GM12878 (cell line): ENCODE measurements at regions not wholly inside any gene's neighbourhood (a gene's known extent, or its start where the extent isn't known, plus 50 kb on each side); places are given as distances from the start of the nearest gene placed in this dataset.

ENCODE experiments used
- ATAC-seq: fragments of 200-7000 bp; cut with Tn5 transposase; 3 replicates; pipeline ENCODE4 v1.9.1; 2020; ENCODE audit warnings: mild to moderate bottlenecking, moderate library complexity
- BruUV-seq: library from RNA; stranded (reverse); fragments of 400-500 nt; replicated peaks from 2 replicates; lab custom pipeline; 2021; lab: Mats Ljungman, UMichigan
- CTCF ChIA-PET: fragments of 300-600 bp; sonication (Branson Sonifier 250); formaldehyde crosslinking; extraction: SDS; loops from one replicate; lab custom pipeline; 2021; ENCODE audit warnings: inconsistent platforms; lab: Yijun Ruan, JAX
- POLR2A ChIA-PET: fragments of 350-600 bp; formaldehyde crosslinking; extraction: SDS; loops from one replicate; lab custom pipeline; 2021; ENCODE audit warnings: inconsistent platforms; lab: Charles Lee
- RAD21 ChIA-PET: fragments of 300-600 bp; sonication (Branson Sonifier 250); formaldehyde crosslinking; loops from one replicate; lab custom pipeline; 2023; ENCODE audit warnings: antibody characterized with exemption; ENCODE audit not compliant: unreplicated experiment; lab: Charles Lee
- SMC1A ChIA-PET: fragments of 300-600 bp; sonication (Branson Sonifier 250); formaldehyde crosslinking; loops from one replicate; lab custom pipeline; 2023; ENCODE audit not compliant: unreplicated experiment, uncharacterized antibody; lab: Charles Lee
- DNase-seq: peaks from one replicate; pipeline ENCODE4 v3.0.0-alpha.2; 2011; ENCODE audit warnings: low read depth, low spot score
- FAIRE-seq: peaks from 3 replicates; lab custom pipeline; 2011; peaks lifted over from hg19 to GRCh38; lab: Jason Lieb, UNC
- H2AFZ ChIP-seq: 2 replicates; pipeline ENCODE4 v1.6.0; 2011; ENCODE audit warnings: low read depth, low read length, control low read depth; ENCODE audit not compliant: control insufficient read depth
- H3K27ac ChIP-seq: 2 replicates; pipeline ENCODE4 v1.5.1; 2011; ENCODE audit warnings: control low read depth; ENCODE audit not compliant: control insufficient read depth, insufficient read depth
- H3K27me3 ChIP-seq, 2 experiments: replicated peaks in 1 of 2; 2 replicates each; pipeline versions ENCODE4 v1.6.0 to v1.6.1; 2011; ENCODE audit warnings: low read length in 1 of 2; ENCODE audit not compliant: control insufficient read depth in 2 of 2, insufficient read depth in 2 of 2
- H3K36me3 ChIP-seq, 2 experiments: 2 replicates each; pipeline ENCODE4 v1.5.1; 2011; ENCODE audit warnings: low read length in 1 of 2; ENCODE audit not compliant: control insufficient read depth in 2 of 2, insufficient read depth in 2 of 2
- H3K4me1 ChIP-seq: 2 replicates; pipeline ENCODE4 v1.6.1; 2011; ENCODE audit warnings: mild to moderate bottlenecking, low read length, moderate library complexity, mixed read lengths; ENCODE audit not compliant: control insufficient read depth, insufficient read depth
- H3K4me2 ChIP-seq: 2 replicates; pipeline ENCODE4 v1.6.0; 2011; ENCODE audit warnings: control low read depth; ENCODE audit not compliant: control insufficient read depth, insufficient read depth
- H3K4me3 ChIP-seq: fragments of 200-600 bp; sonication (generic); 2 replicates; pipeline ENCODE4 v1.5.1; 2016
- H3K79me2 ChIP-seq: 2 replicates; pipeline ENCODE4 v1.6.0; 2011; ENCODE audit warnings: low read length; ENCODE audit not compliant: control insufficient read depth, insufficient read depth
- H3K9ac ChIP-seq: 2 replicates; pipeline ENCODE4 v1.8.0; 2011; ENCODE audit warnings: low read length, control low read depth, mixed read lengths; ENCODE audit not compliant: control insufficient read depth, insufficient read depth
- H3K9me3 ChIP-seq: replicated peaks from 3 replicates; pipeline ENCODE4 v1.5.1; 2011; ENCODE audit warnings: mild to moderate bottlenecking, low read length; ENCODE audit not compliant: control insufficient read depth, insufficient read depth
- H4K20me1 ChIP-seq: 2 replicates; pipeline ENCODE4 v1.6.0; 2011; ENCODE audit not compliant: control insufficient read depth, insufficient read depth
- POU2F2 ChIP-seq: IDR thresholded peaks from 3 replicates; pipeline ENCODE4 v1.6.1; 2011; ENCODE audit warnings: low read depth, mild to moderate bottlenecking, low read length, borderline replicate concordance
- RAD21 ChIP-seq: IDR thresholded peaks from 2 replicates; pipeline ENCODE4 v1.6.1; 2011; ENCODE audit warnings: mild to moderate bottlenecking, low read depth, low read length, moderate library complexity; ENCODE audit not compliant: insufficient read depth
- SREBF1 ChIP-seq: IDR thresholded peaks from 2 replicates; pipeline ENCODE4 v1.6.1; 2012; ENCODE audit warnings: mild to moderate bottlenecking, low read length
- ZBTB33 ChIP-seq: fragments of 450-650 bp; IDR thresholded peaks from 2 replicates; pipeline ENCODE4 v1.6.1; 2017; ENCODE audit warnings: mild to moderate bottlenecking
- ZNF24 ChIP-seq: fragments of 450-650 bp; IDR thresholded peaks from 2 replicates; pipeline ENCODE4 v1.6.1; 2017; ENCODE audit warnings: antibody characterized with exemption, mild to moderate bottlenecking
- WGBS: methylation state at CpG from one replicate; pipeline ENCODE4 v1.1.6; 2016; ENCODE audit warnings: low lambda C conversion rate; ENCODE audit not compliant: insufficient replicate concordance, insufficient coverage; ENCODE audit errors: missing lambda C conversion rate; 5-methylcytosine and 5-hydroxymethylcytosine counted together
- in situ Hi-C: fragments of 300-500 bp; cut with MboI; formaldehyde crosslinking; loops from 9 replicates; pipeline ENCODE4 v1.14.3; 2018; ENCODE audit warnings: mixed read lengths
- intact Hi-C: fragments of 100-400 bp; cut with micrococcal nuclease; formaldehyde crosslinking; loops from one replicate; pipeline ENCODE4 v1.14.2; 2022; ENCODE audit not compliant: unreplicated experiment
- TF ChIP-seq, protein P1 (sequence below): IDR thresholded peaks from 2 replicates; pipeline ENCODE4 v1.6.1; 2012; ENCODE audit warnings: mild to moderate bottlenecking, low read depth, low read length

GRCh38 chr5:56624751-56625150 is 190.6 kb upstream of the MAP3K1 start:
- no peak for FAIRE-seq
- BruUV-seq, result no TSS peak
- Histone ChIP-seq H3K4me3 (no peak overlapping the region), H4K20me1 (no peaks in the 10 kb centered on the region), H3K9ac (no peak overlapping the region), H3K27ac (no peak overlapping the region), H3K4me2 (no peak overlapping the region), H3K9me3 (no peaks in the 10 kb centered on the region; the same call in 2 of the 3 replicates), H3K27me3 (no peaks in the 10 kb centered on the region), H2AFZ (no peak overlapping the region), H3K4me1 (no peaks in the 10 kb centered on the region), H3K36me3 (no peaks in the 10 kb centered on the region), H3K79me2 (no peaks in the 10 kb centered on the region)
- ChIA-PET RAD21 (no interaction called here), CTCF (no interaction called here), SMC1A (no interaction called here), POLR2A (no interaction called here)
- DNase-seq, result no peak
- intact Hi-C loops, result no loop called here
- no peak for TF ChIP-seq RAD21
- TF ChIP-seq, protein P1, sequence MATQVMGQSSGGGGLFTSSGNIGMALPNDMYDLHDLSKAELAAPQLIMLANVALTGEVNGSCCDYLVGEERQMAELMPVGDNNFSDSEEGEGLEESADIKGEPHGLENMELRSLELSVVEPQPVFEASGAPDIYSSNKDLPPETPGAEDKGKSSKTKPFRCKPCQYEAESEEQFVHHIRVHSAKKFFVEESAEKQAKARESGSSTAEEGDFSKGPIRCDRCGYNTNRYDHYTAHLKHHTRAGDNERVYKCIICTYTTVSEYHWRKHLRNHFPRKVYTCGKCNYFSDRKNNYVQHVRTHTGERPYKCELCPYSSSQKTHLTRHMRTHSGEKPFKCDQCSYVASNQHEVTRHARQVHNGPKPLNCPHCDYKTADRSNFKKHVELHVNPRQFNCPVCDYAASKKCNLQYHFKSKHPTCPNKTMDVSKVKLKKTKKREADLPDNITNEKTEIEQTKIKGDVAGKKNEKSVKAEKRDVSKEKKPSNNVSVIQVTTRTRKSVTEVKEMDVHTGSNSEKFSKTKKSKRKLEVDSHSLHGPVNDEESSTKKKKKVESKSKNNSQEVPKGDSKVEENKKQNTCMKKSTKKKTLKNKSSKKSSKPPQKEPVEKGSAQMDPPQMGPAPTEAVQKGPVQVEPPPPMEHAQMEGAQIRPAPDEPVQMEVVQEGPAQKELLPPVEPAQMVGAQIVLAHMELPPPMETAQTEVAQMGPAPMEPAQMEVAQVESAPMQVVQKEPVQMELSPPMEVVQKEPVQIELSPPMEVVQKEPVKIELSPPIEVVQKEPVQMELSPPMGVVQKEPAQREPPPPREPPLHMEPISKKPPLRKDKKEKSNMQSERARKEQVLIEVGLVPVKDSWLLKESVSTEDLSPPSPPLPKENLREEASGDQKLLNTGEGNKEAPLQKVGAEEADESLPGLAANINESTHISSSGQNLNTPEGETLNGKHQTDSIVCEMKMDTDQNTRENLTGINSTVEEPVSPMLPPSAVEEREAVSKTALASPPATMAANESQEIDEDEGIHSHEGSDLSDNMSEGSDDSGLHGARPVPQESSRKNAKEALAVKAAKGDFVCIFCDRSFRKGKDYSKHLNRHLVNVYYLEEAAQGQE, result no peak
- no peak for TF ChIP-seq ZBTB33
- TF ChIP-seq ZNF24, result no peak
- TF ChIP-seq POU2F2, result no peak
- TF ChIP-seq SREBF1, result no peak
- in situ Hi-C loops, result no loop called here
- no peak for ATAC-seq
- WGBS, result 5% methylated on average over 1 of the region's 1 CpG
